Thyroid gland (tissue), 4 donors: ENCODE measurements at regions not wholly inside any gene's neighbourhood (a gene's known extent, or its start where the extent isn't known, plus 50 kb on each side); places are given as distances from the start of the nearest gene placed in this dataset.
"Not testable (repeated sequence)": the region's sequence is repeated elsewhere in the genome, so short reads cannot be mapped to it uniquely, and the experiment has no call there.

ENCODE experiments used
- DNase-seq, 2 donors: peaks; one replicate each; pipeline ENCODE4 v3.0.0-alpha.2; 2019
- H3K27ac ChIP-seq, 3 donors: fragments of 200-600 bp; sonication (generic); 1 replicate in 2 of 3; 2 replicates in 1 of 3; pipeline ENCODE4 v1.5.1; 2016 to 2019; ENCODE audit warnings: mild to moderate bottlenecking in 1 of 3, moderate library complexity in 1 of 3
- H3K27me3 ChIP-seq: fragments of 200-600 bp; sonication (generic); one replicate; pipeline ENCODE4 v1.5.1; 2019
- H3K36me3 ChIP-seq, 2 donors: fragments of 200-600 bp; sonication (generic); one replicate each; pipeline ENCODE4 v1.5.1; 2016 to 2019
- H3K4me1 ChIP-seq, 2 donors: fragments of 200-600 bp; sonication (generic); one replicate each; pipeline ENCODE4 v1.5.1; 2017 to 2019
- H3K4me3 ChIP-seq, 3 donors: fragments of 200-600 bp; sonication (generic); replicated peaks in 1 of 3; 1 replicate in 2 of 3; 2 replicates in 1 of 3; pipeline ENCODE4 v1.5.1; 2016; ENCODE audit warnings: mild to moderate bottlenecking in 1 of 3
- H3K9me3 ChIP-seq: fragments of 200-600 bp; sonication (generic); one replicate; pipeline ENCODE4 v1.5.1; 2017
- POLR2A ChIP-seq, 2 donors: fragments of 450-650 bp; IDR thresholded peaks; one replicate each; pipeline ENCODE4 v1.6.1; 2017; ENCODE audit warnings: antibody characterized with exemption in 2 of 2, mild to moderate bottlenecking in 2 of 2, moderate library complexity in 1 of 2
- WGBS, 2 donors: methylation state at CpG; one replicate each; pipeline ENCODE4 v1.1.5; 2017; 5-methylcytosine and 5-hydroxymethylcytosine counted together
- intact Hi-C: fragments of 100-400 bp; cut with DNase I; formaldehyde crosslinking; loops from one replicate; pipeline ENCODE4 v1.15.1; 2023
- TF ChIP-seq, protein P1 (sequence below), 6 experiments: fragments of 200-600 bp in 3 of 6; fragments of 450-650 bp in 3 of 6; sonication (generic) in 3 of 6; IDR thresholded peaks; one replicate each; pipeline ENCODE4 v1.5.1; 2016 to 2019; ENCODE audit warnings: antibody characterized with exemption in 6 of 6, mild to moderate bottlenecking in 2 of 6, inconsistent platforms in 1 of 6, moderate library complexity in 1 of 6

DNA sequence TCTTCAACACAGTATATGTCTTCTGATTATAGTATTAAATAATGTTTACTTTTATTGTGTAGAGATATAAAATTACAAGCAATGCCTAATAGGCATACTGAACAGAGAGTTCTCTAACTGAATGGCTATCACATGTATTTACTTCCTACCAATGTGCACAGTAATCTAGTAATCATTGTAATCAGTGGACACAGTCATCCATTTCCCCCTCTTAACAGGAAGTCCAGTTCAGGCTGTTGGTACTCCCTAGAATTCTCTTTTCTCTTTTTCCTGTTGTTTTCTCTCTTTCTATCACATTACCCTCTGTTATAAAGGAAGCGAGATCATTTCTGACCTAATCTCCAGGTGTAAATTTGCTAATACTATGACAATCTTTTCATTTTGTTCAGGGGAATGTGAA lies 172.5 kb downstream of the HTR1B start:
- Histone ChIP-seq H3K4me1 (no peaks in the 10 kb centered on the region), H3K27me3 (no peaks in the 10 kb centered on the region), H3K9me3 (no peaks in the 10 kb centered on the region), H3K27ac (no peak overlapping the region), H3K4me3 (no peak overlapping the region), H3K36me3 (no peaks in the 10 kb centered on the region)
- TF ChIP-seq POLR2A (IDR thresholded peaks at IDR 0.05) = no peak
- TF ChIP-seq, protein P1, sequence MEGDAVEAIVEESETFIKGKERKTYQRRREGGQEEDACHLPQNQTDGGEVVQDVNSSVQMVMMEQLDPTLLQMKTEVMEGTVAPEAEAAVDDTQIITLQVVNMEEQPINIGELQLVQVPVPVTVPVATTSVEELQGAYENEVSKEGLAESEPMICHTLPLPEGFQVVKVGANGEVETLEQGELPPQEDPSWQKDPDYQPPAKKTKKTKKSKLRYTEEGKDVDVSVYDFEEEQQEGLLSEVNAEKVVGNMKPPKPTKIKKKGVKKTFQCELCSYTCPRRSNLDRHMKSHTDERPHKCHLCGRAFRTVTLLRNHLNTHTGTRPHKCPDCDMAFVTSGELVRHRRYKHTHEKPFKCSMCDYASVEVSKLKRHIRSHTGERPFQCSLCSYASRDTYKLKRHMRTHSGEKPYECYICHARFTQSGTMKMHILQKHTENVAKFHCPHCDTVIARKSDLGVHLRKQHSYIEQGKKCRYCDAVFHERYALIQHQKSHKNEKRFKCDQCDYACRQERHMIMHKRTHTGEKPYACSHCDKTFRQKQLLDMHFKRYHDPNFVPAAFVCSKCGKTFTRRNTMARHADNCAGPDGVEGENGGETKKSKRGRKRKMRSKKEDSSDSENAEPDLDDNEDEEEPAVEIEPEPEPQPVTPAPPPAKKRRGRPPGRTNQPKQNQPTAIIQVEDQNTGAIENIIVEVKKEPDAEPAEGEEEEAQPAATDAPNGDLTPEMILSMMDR (IDR thresholded peaks at IDR 0.05) = no peak
- no peak for DNase-seq
- 85 to 88% methylated on average over 1 of the region's 1 CpG for WGBS, 2 donors
- intact Hi-C loops = no loop called here

DNA sequence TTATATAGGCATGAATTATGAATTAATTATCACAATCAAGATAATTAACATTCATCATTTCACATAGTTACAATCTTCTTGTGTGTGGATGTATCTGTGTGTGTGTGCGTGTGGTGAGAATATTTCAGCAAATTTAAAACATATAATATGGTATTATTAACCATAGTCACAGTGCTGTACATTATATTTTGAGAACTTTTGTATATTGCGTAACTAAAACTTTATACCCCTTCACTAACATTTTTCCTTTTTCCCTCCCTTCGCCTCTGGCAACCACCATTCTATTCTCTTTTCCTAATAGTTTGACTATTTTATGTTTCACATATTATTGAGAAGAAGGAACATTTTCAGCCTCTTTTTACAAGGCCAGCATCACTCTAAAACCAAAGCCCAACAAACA lies 176.8 kb downstream of the HTR1B start:
- no peak for DNase-seq
- H3K27me3 ChIP-seq = no peaks in the 10 kb centered on the region
- TF ChIP-seq POLR2A (IDR thresholded peaks at IDR 0.05) = no peak
- TF ChIP-seq, protein P1 (IDR thresholded peaks at IDR 0.05) = no peak
- intact Hi-C loops = no loop called here
- H3K36me3 ChIP-seq = no peaks in the 10 kb centered on the region
- H3K4me3 ChIP-seq = no peak overlapping the region
- H3K27ac ChIP-seq = no peak overlapping the region
- 94 to 95% methylated on average over 3 of the region's 3 CpGs for WGBS, 2 donors
- no peaks in the 10 kb centered on the region for H3K9me3 ChIP-seq
- H3K4me1 ChIP-seq = no peaks in the 10 kb centered on the region

DNA sequence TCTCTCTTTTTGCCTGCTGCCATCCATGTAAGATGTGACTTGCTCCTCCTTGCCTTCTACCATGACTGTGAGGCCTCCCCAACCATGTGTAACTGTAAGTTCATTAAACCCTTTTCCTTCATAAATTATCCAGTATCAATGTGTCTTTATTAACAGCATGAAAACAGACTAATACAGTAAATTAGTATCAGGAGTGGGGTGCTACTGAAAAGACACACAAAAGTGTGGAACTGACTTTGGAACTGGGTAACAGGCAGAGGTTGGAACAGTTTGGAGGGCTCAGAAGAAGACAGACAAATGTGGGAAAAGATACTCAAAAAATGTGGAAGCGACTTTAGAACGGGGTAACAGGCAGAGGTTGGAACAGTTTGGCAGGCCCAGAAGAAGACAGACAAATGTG lies 189.4 kb downstream of the HTR1B start:
- intact Hi-C loops = no loop called here
- no peak for DNase-seq
- no peak overlapping the region for H3K27ac ChIP-seq
- H3K9me3 ChIP-seq = no peaks in the 10 kb centered on the region
- H3K36me3 ChIP-seq = no peaks in the 10 kb centered on the region
- no peak overlapping the region for H3K4me3 ChIP-seq
- no peaks in the 10 kb centered on the region for H3K27me3 ChIP-seq
- no peaks in the 10 kb centered on the region for H3K4me1 ChIP-seq
- 94 to 95% methylated on average over 2 of the region's 2 CpGs for WGBS, 2 donors
- TF ChIP-seq, protein P1 (IDR thresholded peaks at IDR 0.05) = no peak
- TF ChIP-seq POLR2A (IDR thresholded peaks at IDR 0.05) = no peak

DNA sequence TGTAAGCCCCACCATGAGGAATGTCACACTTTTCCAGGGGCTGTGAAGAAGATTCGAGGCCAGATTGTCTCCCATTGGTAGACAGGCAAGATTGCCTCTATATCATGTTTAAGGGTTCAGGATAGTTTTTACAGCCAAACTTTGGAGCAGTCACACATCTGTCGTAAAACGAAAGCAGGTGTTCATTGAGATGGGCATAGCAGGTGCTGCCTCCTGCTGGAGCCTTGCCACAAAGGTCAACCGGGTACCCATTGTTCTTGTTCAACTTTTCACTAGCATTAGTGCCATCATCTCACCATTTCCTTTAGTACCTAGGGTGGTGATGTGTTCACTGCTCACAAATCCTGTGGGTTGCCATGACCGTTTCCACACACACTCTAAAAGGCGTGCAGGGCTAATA lies 198.3 kb downstream of the HTR1B start:
- TF ChIP-seq POLR2A (IDR thresholded peaks at IDR 0.05) = no peak
- TF ChIP-seq, protein P1 (IDR thresholded peaks at IDR 0.05) = no peak
- Histone ChIP-seq H3K4me1 (no peaks in the 10 kb centered on the region), H3K9me3 (no peaks in the 10 kb centered on the region), H3K27me3 (no peaks in the 10 kb centered on the region), H3K36me3 (no peaks in the 10 kb centered on the region), H3K4me3 (no peak overlapping the region), H3K27ac (no peak overlapping the region)
- WGBS, 2 donors = 85 to 87% methylated on average over 6 of the region's 6 CpGs
- intact Hi-C loops = no loop called here
- DNase-seq = no peak

DNA sequence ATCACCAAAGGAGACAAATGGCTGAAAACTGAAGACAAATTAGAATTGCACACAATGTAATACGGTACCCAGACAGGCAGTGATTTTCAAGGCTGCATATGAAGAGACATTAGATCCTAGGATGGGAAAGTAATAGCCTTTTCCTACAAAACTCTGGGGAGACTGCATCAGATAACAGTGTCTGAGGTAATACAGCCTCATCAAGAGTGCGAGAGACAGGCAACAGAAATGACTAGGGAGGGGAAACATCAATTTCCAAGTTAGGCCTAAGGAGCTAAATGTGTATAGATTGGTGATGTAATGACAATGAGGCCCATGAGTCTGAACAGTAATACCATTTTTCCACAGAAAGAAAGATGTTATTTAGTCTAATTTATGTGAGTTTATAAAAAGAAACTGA lies 200.3 kb downstream of the HTR1B start:
- H3K27ac ChIP-seq = no peak overlapping the region
- no peaks in the 10 kb centered on the region for H3K27me3 ChIP-seq
- H3K4me3 ChIP-seq = no peak overlapping the region
- intact Hi-C loops = no loop called here
- no peaks in the 10 kb centered on the region for H3K36me3 ChIP-seq
- WGBS, 2 donors = 79 to 81% methylated on average over 2 of the region's 2 CpGs
- TF ChIP-seq POLR2A (IDR thresholded peaks at IDR 0.05) = no peak
- TF ChIP-seq, protein P1 (IDR thresholded peaks at IDR 0.05) = no peak
- no peak for DNase-seq
- no peaks in the 10 kb centered on the region for H3K4me1 ChIP-seq
- no peaks in the 10 kb centered on the region for H3K9me3 ChIP-seq

DNA sequence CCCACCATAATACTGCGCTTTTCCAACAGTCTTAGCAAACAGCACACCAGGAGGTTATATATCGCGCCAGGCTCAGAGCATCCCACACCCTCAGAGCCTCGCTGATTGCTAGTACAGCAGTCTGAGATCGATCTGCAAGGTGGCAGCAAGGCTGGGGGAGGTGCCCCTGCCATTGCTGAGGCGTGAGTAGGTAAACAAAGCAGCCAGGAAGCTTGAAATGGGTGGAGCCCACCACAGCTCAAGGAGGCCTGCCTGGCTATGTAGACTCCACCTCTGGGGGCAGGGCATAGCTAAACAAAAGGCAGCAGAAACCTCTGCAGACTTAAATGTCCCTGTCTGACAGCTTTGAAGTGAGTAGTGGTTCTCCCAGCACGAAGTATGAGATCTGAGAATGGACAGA lies 211.5 kb downstream of the HTR1B start:
- intact Hi-C loops = not testable (repeated sequence)
- WGBS, 2 donors = 64 to 82% methylated on average over 2 to 6 of the region's 7 CpGs

More for the DNA sequence above, 211.5 kb downstream of the HTR1B start:
- DNase-seq, H3K9me3 ChIP-seq, H3K4me1 ChIP-seq, H3K27ac ChIP-seq, H3K27me3 ChIP-seq, H3K4me3 ChIP-seq, H3K36me3 ChIP-seq: not testable (repeated sequence)
